GM21825 (cell line): ENCODE measurements at regions not wholly inside any gene's neighbourhood (a gene's known extent, or its start where the extent isn't known, plus 50 kb on each side); places are given as distances from the start of the nearest gene placed in this dataset.

Source experiments
- ATAC-seq: cut with Tn5 transposase; IDR thresholded peaks from one replicate; pipeline ENCODE4 v1.9.1; 2021; ENCODE audit warnings: mild to moderate bottlenecking, moderate library complexity; ENCODE audit not compliant: unreplicated experiment

DNA sequence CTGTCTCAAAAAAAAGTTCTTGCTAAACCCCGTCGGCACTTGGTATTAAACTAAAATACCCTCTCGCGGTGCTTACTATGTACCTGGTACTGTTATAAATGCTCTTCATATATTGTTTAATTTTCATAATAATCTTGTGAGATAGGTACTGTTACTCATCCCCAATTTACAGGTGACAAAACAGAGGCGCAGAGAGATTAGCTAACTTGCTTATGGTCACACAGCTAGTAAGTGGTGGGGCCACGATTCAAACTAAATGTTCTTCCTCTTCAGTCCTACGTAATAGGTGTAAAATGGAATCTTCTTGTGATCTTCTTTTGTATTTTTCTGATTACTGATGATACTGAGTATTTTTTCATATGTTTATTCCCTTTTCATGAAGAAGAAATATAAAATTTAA, 51.3 kb downstream of the TET3 start:
- no peak for ATAC-seq

DNA sequence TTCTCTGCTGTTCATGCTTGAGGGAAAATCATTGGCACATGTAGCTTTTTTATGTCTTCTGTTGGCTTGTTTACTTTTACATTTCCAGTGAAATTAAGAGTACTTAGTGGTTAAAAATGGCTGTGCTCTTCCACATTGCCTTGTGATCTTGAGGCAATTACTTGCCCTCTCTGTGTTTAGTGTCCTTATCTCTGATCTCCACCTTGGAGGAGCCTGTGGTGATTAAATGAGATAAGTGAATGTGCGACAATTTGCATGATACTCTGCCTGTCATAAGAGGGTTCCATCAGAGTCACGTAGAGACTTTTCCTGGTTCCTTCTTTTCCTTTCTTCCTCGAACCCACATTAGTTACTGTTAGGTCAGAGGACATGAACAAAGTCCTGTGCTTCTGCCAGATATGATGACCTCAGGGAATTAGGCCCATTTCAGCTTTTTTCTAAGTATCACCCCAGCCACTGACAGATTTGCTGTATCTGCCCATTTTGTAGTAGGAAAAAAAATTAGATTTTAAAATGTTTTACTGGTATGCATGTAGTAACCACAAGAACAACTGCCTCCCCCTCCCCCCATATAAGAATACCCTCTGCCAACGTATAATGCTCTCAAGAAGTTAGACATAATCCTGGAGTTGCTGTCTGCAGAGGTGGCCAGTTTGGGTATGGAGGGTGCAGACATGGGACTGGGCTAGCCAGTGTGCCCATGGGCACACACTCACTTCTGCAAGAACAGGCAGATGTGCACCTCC, 51.9 kb downstream of the TET3 start:
- no peak for ATAC-seq

DNA sequence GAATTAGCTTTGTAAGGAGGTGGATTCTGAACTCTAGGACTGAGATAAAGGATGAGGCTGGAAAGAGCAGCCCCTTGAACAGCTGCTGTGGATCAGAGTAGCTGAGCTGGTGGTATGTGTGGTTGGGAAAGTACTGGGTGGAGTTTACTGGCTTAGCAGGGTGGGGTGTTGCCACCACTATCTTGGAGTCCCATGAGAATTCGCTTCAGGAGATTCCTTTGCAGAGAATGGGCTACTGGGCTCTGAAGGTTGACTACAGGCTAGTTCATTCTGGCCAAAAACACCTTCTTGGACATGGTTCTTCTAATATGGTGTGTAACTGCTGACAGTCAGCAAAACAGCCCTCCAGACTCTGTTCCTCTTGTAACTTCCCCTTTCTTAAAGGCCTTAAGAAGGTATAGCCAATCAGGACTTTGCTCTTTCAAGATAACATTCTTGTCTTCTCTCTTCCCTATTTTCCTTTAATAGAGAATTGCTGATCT, 52.7 kb downstream of the TET3 start:
- ATAC-seq, result no peak

DNA sequence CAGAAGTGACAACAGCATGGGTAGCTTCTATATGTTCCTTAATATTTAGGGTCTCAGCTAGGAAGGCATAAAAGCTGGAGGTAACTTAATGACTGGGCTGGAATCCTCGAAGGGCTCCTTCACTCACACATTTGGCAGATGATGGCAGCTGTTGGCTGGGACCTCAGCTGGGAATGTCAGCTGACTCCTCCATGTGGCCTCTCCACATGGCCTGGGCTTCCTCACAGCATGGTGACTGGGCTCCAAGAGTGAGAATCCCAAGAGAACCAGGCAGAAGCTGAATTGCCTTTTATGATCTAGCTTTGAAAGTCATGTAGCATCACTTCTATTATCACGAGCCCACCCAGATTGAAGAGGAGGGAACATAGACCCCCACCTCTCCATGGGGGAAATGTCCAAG, 54.9 kb downstream of the TET3 start:
- ATAC-seq, result no peak

DNA sequence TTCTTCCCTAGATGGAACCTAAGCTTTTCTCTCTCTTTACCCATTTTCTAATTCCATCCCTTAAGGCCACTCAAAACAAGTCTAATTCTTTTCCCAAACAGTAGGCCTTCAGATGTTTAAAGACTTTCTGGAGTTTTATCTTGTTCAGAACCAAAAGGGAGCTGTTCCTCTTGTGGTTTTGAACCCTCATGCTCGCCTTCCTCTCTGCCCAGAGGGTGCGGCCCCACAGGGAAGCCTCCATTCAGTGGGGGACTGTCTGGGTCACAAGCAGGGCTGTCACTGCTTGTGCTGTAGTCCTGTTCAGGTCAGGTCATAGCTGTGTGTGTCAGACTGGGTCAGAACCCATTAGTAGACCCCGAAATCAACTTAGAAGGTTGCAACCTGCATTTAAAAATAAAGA, 56.5 kb downstream of the TET3 start:
- ATAC-seq, result no peak

DNA sequence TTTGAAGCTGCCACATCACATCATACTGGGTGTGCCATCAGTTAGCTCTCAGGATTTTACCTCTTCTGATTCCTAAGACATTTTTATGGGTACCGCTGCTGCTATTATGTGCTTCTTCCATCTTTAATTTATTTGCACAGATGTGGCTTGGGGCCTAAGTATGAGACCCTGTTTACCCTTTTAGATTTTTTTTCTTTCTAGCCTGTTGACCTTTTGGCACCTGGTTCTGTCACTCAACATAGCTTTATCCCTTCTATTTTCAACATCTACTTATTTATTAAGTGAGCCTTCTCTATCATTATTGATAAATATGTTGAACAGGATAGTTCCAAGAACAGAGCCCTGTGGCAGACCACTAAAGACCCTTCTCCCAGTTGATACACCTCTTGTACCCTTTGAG, 57.0 kb downstream of the TET3 start:
- ATAC-seq, result no peak

DNA sequence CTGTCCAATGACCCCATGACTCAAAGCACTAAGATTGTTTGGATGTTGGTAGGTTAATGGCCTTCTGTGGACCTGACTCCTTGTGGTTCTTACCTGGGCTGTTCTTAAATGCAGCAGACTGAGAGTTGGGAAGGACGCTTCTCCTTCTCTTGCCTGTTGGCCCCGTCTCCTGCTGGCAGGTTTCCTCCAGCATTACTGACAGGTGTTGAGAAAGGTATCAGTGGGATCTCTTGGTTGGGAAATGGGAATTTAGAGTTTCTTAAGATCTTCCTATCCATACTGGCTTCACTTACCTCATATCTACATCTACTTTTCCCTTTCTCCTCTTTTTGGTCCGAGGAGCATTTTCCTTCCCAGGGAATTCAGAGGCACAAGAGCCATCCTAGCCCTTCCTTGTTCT, 57.9 kb downstream of the TET3 start:
- no peak for ATAC-seq

DNA sequence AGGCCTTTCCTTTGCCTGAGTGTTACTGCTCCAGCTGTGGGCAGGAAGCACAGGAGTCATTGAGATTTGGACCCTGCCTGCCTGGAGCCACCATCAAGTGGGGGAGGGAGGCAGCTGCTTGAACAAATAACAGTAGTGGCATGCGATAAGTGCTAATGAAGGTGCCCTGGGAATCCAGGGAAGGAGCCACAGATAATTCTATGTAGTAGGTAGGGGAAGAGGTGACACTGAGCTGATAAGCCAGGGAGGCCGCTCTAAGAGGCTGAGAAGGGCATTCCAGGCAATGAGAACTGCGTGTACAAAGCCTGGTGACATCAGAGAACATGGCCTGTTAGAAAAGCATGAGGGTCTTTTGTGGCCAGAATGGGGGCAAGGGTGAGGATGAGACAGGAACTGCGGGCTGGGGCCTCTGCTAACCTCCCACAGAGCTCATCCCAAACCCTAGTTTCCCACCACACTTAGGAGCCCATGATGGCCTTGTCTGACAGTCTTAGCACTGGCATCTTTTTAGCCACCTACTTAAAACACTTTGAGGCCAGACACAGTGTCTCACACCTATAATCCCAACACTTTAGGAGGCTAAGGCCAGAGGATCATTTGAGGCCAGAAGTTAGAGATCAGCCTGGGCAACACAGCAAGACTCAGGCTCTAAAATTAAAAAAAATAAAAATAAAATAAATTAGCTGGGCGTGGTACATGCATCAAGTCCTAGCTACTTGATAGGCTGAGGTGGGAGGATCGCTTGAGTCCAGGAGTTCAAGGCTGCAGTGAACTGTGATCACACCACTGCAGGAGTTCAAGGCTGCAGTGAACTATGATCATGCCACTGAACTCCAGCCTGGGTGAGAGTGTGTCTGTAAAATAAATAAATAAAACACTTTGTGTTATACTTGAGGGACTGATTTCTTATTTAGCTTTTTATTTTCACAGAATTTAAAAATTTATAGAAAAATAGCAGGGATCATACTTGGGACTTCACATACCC, 58.9 kb downstream of the TET3 start:
- no peak for ATAC-seq

DNA sequence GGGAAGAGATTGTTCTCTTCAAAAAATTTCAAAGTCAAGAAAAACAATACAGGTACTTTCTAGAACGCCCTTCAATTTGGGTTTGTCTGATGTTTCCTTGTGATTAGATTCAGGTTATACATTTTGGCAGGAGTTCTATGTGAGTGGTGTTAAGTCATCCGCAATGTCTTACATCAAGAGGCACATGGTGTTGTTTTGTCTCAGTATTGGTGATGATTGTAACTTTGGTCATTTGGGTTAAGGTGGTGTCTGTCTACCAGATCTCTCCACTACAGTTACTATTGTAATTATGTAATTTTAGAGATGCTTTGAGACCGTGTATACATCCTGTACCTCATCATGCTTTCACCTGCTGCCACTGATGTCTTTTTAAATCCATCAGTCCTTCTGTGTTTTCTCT, 60.3 kb downstream of the TET3 start:
- no peak for ATAC-seq

DNA sequence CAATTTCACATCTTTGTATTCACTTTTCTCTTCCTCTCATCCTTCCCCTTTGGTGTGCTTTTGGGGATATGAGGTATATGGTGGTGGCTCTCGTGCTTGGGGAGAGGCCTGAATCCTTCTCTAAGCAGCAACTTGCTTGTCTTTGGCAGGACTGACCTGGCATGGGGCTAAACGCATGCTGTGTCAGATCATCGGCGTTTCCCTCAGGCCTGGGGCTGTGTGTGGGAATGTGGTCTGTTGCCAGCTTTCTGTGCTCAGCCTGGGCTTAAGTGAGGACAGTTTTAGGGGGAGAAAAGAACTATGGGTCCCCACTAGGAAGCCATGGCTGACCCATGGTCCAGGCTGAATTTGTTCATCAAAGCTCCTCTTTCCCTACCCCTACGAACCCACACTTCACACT, 60.7 kb downstream of the TET3 start:
- ATAC-seq, result no peak

DNA sequence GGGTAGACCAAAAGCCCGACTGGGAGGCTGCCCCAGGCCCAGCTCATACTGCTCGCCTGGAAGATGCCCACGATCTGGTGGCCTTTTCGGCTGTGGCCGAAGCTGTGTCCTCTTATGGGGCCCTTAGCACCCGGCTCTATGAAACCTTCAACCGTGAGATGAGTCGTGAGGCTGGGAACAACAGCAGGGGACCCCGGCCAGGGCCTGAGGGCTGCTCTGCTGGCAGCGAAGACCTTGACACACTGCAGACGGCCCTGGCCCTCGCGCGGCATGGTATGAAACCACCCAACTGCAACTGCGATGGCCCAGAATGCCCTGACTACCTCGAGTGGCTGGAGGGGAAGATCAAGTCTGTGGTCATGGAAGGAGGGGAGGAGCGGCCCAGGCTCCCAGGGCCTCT, 61.7 kb downstream of the TET3 start:
- ATAC-seq, result no peak

DNA sequence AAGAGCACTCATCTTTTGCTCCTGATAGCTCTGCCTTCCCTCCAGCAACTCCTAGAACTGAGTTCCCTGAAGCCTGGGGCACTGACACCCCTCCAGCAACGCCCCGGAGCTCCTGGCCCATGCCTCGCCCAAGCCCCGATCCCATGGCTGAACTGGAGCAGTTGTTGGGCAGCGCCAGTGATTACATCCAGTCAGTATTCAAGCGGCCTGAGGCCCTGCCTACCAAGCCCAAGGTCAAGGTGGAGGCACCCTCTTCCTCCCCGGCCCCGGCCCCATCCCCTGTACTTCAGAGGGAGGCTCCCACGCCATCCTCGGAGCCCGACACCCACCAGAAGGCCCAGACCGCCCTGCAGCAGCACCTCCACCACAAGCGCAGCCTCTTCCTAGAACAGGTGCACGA, 62.4 kb downstream of the TET3 start:
- no peak for ATAC-seq

DNA sequence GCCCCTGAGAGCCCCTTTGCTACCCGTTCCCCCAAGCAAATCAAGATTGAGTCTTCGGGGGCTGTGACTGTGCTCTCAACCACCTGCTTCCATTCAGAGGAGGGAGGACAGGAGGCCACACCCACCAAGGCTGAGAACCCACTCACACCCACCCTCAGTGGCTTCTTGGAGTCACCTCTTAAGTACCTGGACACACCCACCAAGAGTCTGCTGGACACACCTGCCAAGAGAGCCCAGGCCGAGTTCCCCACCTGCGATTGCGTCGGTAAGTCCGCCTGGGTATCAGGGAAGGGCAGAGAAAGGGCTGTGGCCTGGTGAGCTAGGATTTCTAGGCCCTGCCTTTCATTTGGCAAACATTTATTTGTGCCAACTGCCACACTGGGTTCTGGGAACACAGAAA, 63.4 kb downstream of the TET3 start:
- no peak for ATAC-seq

DNA sequence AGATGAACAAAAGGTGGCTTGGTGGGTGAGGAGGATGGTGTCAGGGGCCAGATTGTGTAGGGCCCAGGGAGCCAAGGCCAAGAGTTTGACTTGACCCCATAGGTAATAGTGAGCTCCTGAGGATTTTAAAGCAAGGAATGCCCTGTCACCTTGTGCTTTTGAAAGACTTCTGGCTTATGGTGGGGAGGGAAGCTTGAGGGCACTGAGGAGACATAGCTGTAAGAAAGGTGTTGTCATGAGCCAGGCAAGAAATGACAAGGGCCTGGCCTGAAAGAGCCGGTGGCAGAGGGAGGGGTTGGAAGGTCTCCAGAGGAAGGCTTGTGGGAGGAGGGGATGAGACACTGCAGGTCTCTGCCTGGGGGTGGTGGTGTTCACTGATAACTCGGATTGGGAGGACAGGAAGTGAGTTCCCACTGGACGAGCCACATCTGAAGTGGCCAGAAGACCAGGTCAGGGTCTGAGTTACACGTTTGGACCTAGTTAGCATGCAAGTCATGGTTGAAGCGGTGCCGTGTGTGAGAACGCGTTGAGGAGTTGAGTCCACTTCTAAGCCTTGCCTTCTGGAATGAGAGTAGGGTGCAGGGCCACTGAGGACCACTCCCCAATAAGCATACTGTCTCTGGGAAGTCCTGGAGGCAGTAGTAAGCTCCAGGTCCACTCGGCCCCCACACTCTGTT, 64.3 kb downstream of the TET3 start:
- no peak for ATAC-seq

DNA sequence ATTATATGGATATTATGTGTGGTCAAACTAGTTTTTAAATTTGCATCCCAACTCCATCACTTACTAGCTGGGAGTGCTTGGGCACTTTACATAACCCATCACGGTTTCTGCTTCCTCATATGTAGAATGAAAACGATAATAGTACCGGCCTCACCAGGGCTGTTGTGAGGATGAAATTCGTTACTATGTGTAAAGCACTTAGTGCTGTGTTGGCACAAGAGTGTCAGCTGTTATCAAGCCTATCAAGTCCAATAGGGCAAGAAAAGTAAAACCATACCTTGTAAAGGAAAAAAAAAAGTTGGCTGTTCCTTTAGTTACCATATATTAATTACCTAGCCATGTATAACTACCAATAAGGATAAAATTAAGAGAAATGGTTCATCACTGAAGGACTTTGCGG, 65.4 kb downstream of the TET3 start:
- no peak for ATAC-seq

DNA sequence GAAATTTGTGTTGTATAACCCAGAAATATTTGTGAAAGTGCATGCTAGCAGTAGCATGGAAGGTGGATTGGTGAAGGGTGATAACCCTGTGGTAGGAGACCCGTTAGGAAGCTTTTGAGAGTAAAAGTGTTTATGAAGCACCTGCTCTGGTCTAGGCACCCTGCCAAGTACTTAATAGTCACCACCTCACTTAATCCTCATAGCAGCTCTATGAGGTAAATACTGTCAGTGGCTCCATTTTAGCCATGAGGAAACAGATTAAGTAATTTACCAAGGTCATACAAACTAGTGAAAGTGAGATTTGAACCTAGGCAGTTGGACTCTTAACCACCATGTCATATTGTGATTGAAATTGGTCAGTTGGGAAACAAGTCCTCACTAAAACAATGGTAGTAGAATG, 66.8 kb downstream of the TET3 start:
- no peak for ATAC-seq

DNA sequence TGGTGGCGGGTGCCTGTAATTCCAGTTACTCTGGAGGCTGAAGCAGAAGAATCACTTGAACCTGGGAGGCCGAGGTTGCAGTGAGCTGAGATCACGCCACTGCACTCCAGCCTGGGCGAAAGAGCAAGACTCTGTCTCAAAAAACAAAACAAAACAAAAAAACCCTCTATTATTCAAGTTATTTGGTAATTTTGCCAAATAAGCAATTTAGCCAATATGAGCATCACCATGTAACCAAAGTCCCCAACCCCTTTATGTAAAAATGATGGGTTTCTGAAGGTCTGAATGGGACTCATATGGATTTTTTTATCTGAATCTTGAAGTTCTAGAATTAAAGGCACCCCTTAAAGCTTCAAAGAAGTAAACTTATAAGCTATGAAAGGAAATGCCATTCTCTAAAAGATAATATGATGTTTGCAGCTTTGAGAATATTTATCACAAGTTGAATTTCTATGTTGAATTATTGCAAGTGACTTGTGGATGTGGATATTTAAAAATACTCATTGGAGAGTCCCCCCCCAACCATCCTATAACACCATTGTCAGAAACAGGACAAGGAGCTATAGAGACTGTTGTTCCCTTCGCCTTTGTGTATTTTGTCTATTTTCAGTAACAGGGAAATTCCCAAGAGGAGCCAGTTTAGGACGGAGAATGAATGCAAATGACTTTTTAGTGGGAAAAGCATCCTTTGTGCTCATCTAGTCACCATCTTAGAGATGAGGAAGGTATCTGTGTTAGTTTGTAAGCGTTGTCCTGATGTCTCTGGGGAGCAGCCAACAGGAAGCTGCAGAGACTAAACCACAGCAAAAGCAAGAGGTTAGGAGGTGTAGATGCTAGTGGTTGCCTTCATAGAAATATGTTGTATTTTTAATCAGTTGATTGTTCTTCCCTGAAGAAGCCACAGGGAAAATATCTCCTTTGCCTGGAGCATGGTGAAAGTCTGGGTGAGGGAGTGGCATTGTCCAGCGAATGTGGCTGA, 68.3 kb downstream of the TET3 start:
- peak; percentile 67 for ATAC-seq

DNA sequence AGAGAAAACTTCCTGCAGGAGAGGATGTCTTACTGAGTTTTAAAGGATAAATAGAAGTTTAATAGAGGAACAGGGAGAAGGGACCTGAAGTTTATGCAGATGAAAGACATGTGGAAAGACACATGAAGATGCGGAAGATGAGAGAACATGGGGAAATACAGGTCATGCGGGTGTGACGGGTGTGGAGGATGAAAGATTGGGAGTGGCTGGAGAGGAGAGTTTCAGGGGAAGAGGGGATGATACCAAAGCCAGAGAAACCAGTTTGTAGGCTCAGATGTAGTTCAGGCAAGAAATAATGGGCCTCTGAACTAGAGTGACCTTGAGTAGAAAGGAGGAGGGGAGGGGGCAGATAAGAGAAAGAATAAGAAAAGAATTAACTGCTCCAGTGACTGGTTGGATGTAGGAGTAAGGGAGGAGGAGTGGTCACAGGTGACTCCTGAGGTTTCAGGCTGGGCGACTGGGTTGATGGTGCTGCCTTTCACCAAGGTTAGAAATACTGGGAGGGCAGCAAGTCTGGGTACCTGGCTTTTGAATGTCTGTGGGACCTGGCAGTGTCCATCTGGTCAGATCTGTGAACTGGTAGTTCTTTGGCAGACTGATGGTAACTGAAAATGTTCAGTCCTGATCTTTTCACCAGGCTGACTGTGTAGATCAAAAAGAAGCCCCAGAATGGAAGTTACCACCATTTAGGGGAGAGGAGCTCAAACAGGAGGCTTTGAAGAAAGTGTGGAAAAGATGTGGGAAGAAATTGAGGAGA, 69.4 kb downstream of the TET3 start:
- ATAC-seq, result no peak

DNA sequence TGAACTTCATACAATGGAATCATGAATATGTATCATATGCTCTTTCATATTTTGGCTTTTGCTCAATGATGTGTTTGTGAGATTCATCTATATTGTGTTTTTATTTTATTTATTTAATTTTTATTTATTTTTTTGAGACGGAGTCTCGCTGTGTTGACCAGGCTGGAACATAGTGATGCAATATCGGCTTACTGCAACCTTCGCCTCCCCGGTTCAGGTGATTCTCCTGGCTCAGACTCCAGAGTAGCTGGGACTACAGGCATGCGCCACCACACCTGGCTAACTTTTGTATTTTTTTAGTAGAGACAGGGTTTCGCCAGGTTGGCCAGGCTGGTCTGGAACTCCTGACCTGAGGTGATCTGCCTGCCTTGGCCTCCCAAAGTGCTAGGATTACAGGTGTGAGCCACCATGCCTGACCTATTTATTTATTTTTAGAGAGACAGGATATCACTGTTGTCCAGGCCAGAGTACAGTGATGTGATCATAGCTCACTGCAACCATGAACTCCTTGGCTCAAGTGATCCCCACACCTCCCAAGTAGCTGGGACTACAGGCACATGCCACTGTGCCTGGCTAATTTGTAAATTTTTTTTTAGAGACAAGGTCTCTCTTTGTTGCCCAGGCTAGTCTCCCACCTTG, 74.5 kb downstream of the TET3 start:
- ATAC-seq, result no peak
